GM06990 (cell line): ENCODE measurements at regions not wholly inside any gene's neighbourhood (a gene's known extent, or its start where the extent isn't known, plus 50 kb on each side); places are given as distances from the start of the nearest gene placed in this dataset.
"Not testable (repeated sequence)": the region's sequence is repeated elsewhere in the genome, so short reads cannot be mapped to it uniquely, and the experiment has no call there.

Source experiments
- DNase-seq: peaks from one replicate; pipeline ENCODE4 v3.0.0-alpha.2; 2011; ENCODE audit not compliant: insufficient read length; ENCODE audit errors: extremely low read depth
- H3K27me3 ChIP-seq: replicated peaks from 2 replicates; pipeline ENCODE4 v1.6.0; 2011; ENCODE audit warnings: low read length; ENCODE audit not compliant: control insufficient read depth, insufficient read depth
- H3K36me3 ChIP-seq: 2 replicates; pipeline ENCODE4 v1.5.1; 2011; ENCODE audit warnings: low read length; ENCODE audit not compliant: control insufficient read depth, insufficient read depth
- H3K4me3 ChIP-seq: replicated peaks from 2 replicates; pipeline ENCODE4 v1.5.1; 2011; ENCODE audit warnings: low read depth, mild to moderate bottlenecking, control low read depth, low read length
- CTCF ChIP-seq: IDR thresholded peaks from 2 replicates; pipeline ENCODE4 v1.5.1; 2011; ENCODE audit warnings: low read length, control low read depth, mild to moderate bottlenecking, inconsistent platforms; ENCODE audit not compliant: insufficient read depth, poor library complexity, severe bottlenecking

GRCh38 chr1:99504287-99504686, 141.6 kb upstream of the PALMD start:
- Histone ChIP-seq H3K36me3 (no peaks in the 10 kb centered on the region), H3K27me3 (no peaks in the 10 kb centered on the region), H3K4me3 (no peak overlapping the region)
- no peak for TF ChIP-seq CTCF
- no peak for DNase-seq

GRCh38 chr1:99506631-99507030, 139.3 kb upstream of the PALMD start:
- no peak for DNase-seq
- H3K36me3 ChIP-seq: no peaks in the 10 kb centered on the region
- H3K27me3 ChIP-seq: no peaks in the 10 kb centered on the region
- no peak overlapping the region for H3K4me3 ChIP-seq
- TF ChIP-seq CTCF: no peak

- DNase-seq, H3K27me3 ChIP-seq, H3K36me3 ChIP-seq, H3K4me3 ChIP-seq: not testable (repeated sequence)
Measured at GRCh38 chr1:99507446-99507845, 138.5 kb upstream of the PALMD start.

- TF ChIP-seq CTCF: no peak
- H3K27me3 ChIP-seq: no peaks in the 10 kb centered on the region
- no peak for DNase-seq
- H3K36me3 ChIP-seq: no peaks in the 10 kb centered on the region
- H3K4me3 ChIP-seq: no peak overlapping the region
Measured at GRCh38 chr1:99507906-99508732, 137.8 kb upstream of the PALMD start.

- not testable (repeated sequence) for H3K27me3 ChIP-seq, H3K36me3 ChIP-seq, H3K4me3 ChIP-seq, DNase-seq
Measured at GRCh38 chr1:99508733-99509445, 137.0 kb upstream of the PALMD start.

GRCh38 chr1:99514823-99515552, 130.9 kb upstream of the PALMD start:
- not testable (repeated sequence) for H3K4me3 ChIP-seq, DNase-seq, H3K36me3 ChIP-seq, H3K27me3 ChIP-seq

GRCh38 chr1:99516141-99516540, 129.8 kb upstream of the PALMD start:
- Histone ChIP-seq H3K27me3 (no peaks in the 10 kb centered on the region), H3K4me3 (no peak overlapping the region), H3K36me3 (no peaks in the 10 kb centered on the region)
- no peak for DNase-seq
- no peak for TF ChIP-seq CTCF
